H1 (cell line): ENCODE measurements at regions not wholly inside any gene's neighbourhood (a gene's known extent, or its start where the extent isn't known, plus 50 kb on each side); places are given as distances from the start of the nearest gene placed in this dataset.

ENCODE experiments used
- BCL11A ChIP-seq, 2 experiments: IDR thresholded peaks; one replicate each; pipeline ENCODE4 v1.6.1; 2011; ENCODE audit warnings: low read depth in 2 of 2, low read length in 2 of 2, mild to moderate bottlenecking in 2 of 2
- PHF8 ChIP-seq: fragments of 200-600 bp; sonication (generic); conservative IDR thresholded peaks from 2 replicates; pipeline ENCODE4 v1.7.1; 2012; ENCODE audit warnings: low read depth, mild to moderate bottlenecking, inconsistent platforms, low read length, moderate library complexity
- POLR2A ChIP-seq, 2 experiments: IDR thresholded peaks; 1 replicate in 1 of 2; 2 replicates in 1 of 2; pipeline ENCODE4 v1.6.1; 2011; ENCODE audit warnings: low read depth in 2 of 2, low read length in 2 of 2, mild to moderate bottlenecking in 2 of 2; ENCODE audit errors: control extremely low read depth in 1 of 2
- POLR2AphosphoS5 ChIP-seq: IDR thresholded peaks from 2 replicates; pipeline ENCODE4 v1.6.1; 2011; ENCODE audit warnings: low read depth, low read length
- SAP30 ChIP-seq: fragments of 300-600 bp; sonication (generic); IDR thresholded peaks from 2 replicates; pipeline ENCODE4 v1.7.1; 2012; ENCODE audit warnings: low read length, moderate library complexity, mild to moderate bottlenecking, inconsistent platforms; ENCODE audit not compliant: insufficient read depth, insufficient replicate concordance
- TAF1 ChIP-seq: IDR thresholded peaks from 2 replicates; pipeline ENCODE4 v1.6.1; 2011; ENCODE audit warnings: mild to moderate bottlenecking, low read depth, low read length
- TEAD4 ChIP-seq: IDR thresholded peaks from 2 replicates; pipeline ENCODE4 v1.6.1; 2012; ENCODE audit warnings: low read depth, low read length, inconsistent platforms, mixed read lengths
- ZNF274 ChIP-seq: IDR thresholded peaks from 2 replicates; pipeline ENCODE4 v1.7.0; 2012; ENCODE audit warnings: low read length, borderline replicate concordance; ENCODE audit errors: extremely low read depth
- TF ChIP-seq, protein P1 (sequence below), 3 experiments: IDR thresholded peaks; 1 replicate in 2 of 3; 2 replicates in 1 of 3; pipeline versions ENCODE4 v1.5.1 to v1.6.1; 2011; ENCODE audit warnings: low read length in 3 of 3, mild to moderate bottlenecking in 3 of 3, inconsistent platforms in 2 of 3, low read depth in 1 of 3, moderate library complexity in 1 of 3; ENCODE audit not compliant: insufficient read depth in 1 of 3; ENCODE audit errors: control extremely low read depth in 1 of 3

DNA sequence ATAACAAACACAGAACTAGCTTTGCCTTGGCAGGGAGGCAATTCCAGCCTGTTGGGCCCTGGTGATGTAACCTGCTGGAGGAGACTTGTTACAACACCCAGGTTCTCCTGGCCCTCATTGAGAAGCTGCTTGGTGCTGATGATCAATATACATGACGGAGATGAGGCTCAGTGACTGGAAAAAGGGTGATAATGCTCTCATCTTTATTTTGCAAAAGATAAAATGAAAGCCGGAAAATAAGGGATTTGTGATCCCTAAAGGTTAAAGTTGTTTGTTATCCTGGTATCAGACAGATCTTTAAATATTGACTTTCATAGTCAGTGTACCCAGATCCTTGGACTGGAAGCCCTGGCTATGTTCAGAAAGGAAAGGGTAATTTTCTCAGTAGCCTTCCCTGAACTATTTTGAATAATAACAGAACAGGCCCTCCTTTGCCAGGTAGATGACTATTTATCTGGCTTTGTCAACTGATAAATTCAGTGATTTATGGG is 118.9 kb upstream of the MEIS2 start:
- TF ChIP-seq, protein P1, sequence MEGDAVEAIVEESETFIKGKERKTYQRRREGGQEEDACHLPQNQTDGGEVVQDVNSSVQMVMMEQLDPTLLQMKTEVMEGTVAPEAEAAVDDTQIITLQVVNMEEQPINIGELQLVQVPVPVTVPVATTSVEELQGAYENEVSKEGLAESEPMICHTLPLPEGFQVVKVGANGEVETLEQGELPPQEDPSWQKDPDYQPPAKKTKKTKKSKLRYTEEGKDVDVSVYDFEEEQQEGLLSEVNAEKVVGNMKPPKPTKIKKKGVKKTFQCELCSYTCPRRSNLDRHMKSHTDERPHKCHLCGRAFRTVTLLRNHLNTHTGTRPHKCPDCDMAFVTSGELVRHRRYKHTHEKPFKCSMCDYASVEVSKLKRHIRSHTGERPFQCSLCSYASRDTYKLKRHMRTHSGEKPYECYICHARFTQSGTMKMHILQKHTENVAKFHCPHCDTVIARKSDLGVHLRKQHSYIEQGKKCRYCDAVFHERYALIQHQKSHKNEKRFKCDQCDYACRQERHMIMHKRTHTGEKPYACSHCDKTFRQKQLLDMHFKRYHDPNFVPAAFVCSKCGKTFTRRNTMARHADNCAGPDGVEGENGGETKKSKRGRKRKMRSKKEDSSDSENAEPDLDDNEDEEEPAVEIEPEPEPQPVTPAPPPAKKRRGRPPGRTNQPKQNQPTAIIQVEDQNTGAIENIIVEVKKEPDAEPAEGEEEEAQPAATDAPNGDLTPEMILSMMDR (IDR thresholded peaks at IDR 0.05; ENCODE audit: control extremely low read depth in 1 of 3, insufficient read depth in 1 of 3, low read depth in 1 of 3, low read length in 3 of 3), result peak in 2 of 3 experiments; percentile 5 to 33; a peak in 2 of 4 replicates
- TF ChIP-seq POLR2AphosphoS5 (no peak), POLR2A (IDR thresholded peaks at IDR 0.05; ENCODE audit: control extremely low read depth in 1 of 2, low read depth in 2 of 2, low read length in 2 of 2) (no peak), ZNF274 (no peak), SAP30 (no peak), PHF8 (no peak), BCL11A (IDR thresholded peaks at IDR 0.05; ENCODE audit: low read depth in 2 of 2, low read length in 2 of 2) (no peak), TAF1 (no peak), TEAD4 (no peak)
